DMS114 treated with DMSO at 0.1 percent for 48 hours (cell line): ENCODE measurements at regions not wholly inside any gene's neighbourhood (a gene's known extent, or its start where the extent isn't known, plus 50 kb on each side); places are given as distances from the start of the nearest gene placed in this dataset.

Experiments used
- DNase-seq: peaks from one replicate; lab custom pipeline; 2025; ENCODE audit not compliant: unreplicated experiment; lab: John Stamatoyannopoulos, UW

- no peak for DNase-seq
These were observed 827.2 kb downstream of the MAT2B start for GRCh38 chr5:164332349-164333196.

- DNase-seq: no peak
These were observed 830.4 kb downstream of the MAT2B start for GRCh38 chr5:164335837-164336236.

GRCh38 chr5:164336276-164336675 lies 830.9 kb downstream of the MAT2B start:
- DNase-seq: no peak

- no peak for DNase-seq
These were observed 831.5 kb downstream of the MAT2B start for GRCh38 chr5:164336906-164337305.

GRCh38 chr5:164341056-164341619 lies 835.7 kb downstream of the MAT2B start:
- DNase-seq: no peak

GRCh38 chr5:164345173-164345849 lies 839.9 kb downstream of the MAT2B start:
- no peak for DNase-seq

GRCh38 chr5:164345853-164346252 lies 840.4 kb downstream of the MAT2B start:
- no peak for DNase-seq

GRCh38 chr5:164346785-164347630 lies 841.6 kb downstream of the MAT2B start:
- no peak for DNase-seq

GRCh38 chr5:164350236-164350635 lies 844.8 kb downstream of the MAT2B start:
- DNase-seq: no peak

- no peak for DNase-seq
These were observed 845.9 kb downstream of the MAT2B start for GRCh38 chr5:164351245-164351834.

- DNase-seq: no peak
These were observed 847.3 kb downstream of the MAT2B start for GRCh38 chr5:164352695-164353094.

GRCh38 chr5:164353155-164353554 lies 847.7 kb downstream of the MAT2B start:
- DNase-seq: no peak

- no peak for DNase-seq
These were observed 848.8 kb downstream of the MAT2B start for GRCh38 chr5:164354139-164354751.

GRCh38 chr5:164355267-164355830 lies 849.9 kb downstream of the MAT2B start:
- no peak for DNase-seq

- DNase-seq: no peak
These were observed 851.4 kb downstream of the MAT2B start for GRCh38 chr5:164356790-164357189.

- no peak for DNase-seq
These were observed 852.1 kb downstream of the MAT2B start for GRCh38 chr5:164357395-164358033.

- DNase-seq: no peak
These were observed 853.3 kb downstream of the MAT2B start for GRCh38 chr5:164358531-164359259.

- no peak for DNase-seq
These were observed 854.1 kb downstream of the MAT2B start for GRCh38 chr5:164359260-164360255.
